Caco-2 (cell line): ENCODE measurements at regions not wholly inside any gene's neighbourhood (a gene's known extent, or its start where the extent isn't known, plus 50 kb on each side); places are given as distances from the start of the nearest gene placed in this dataset.

Experiments used
- BruUV-seq: library from RNA; stranded (reverse); fragments of 400-500 nt; replicated peaks from 2 replicates; lab custom pipeline; 2021; lab: Mats Ljungman, UMichigan
- CTCF ChIA-PET: fragments of 300-600 bp; sonication (Branson Sonifier 250); formaldehyde crosslinking; loops from one replicate; lab custom pipeline; 2022; ENCODE audit warnings: antibody characterized with exemption; lab: Charles Lee
- POLR2A ChIA-PET: fragments of 300-600 bp; sonication (Branson Sonifier 250); formaldehyde crosslinking; loops from one replicate; lab custom pipeline; 2022; ENCODE audit warnings: antibody characterized with exemption; lab: Charles Lee
- DNase-seq, 2 experiments: peaks; one replicate each; pipeline versions ENCODE4 v3.0.0 to v3.0.0-alpha.2; 2020 to 2022
- H3K27me3 ChIP-seq: replicated peaks from 2 replicates; pipeline ENCODE4 v1.6.0; 2011; ENCODE audit warnings: low read length; ENCODE audit not compliant: control insufficient read depth, insufficient read depth
- H3K36me3 ChIP-seq: 2 replicates; pipeline ENCODE4 v1.5.1; 2011; ENCODE audit warnings: low read length; ENCODE audit not compliant: control insufficient read depth, insufficient read depth
- H3K4me1 ChIP-seq: fragments of 250-450 bp; sonication (Bioruptor Pico); 2 replicates; pipeline ENCODE4 v1.5.1; 2020; ENCODE audit warnings: mild to moderate bottlenecking
- H3K4me3 ChIP-seq: 2 replicates; pipeline ENCODE4 v1.5.1; 2011; ENCODE audit warnings: low read depth, mild to moderate bottlenecking, control low read depth, low read length
- H3K9me3 ChIP-seq: fragments of 250-450 bp; sonication (Bioruptor Pico); 2 replicates; pipeline ENCODE4 v1.5.1; 2020; ENCODE audit warnings: mild to moderate bottlenecking, moderate library complexity
- H3K27ac Mint-ChIP-seq: one replicate; pipeline ENCODE4 v1.8.0; 2022; ENCODE audit warnings: mixed read lengths; ENCODE audit not compliant: unreplicated experiment
- H3K27me3 Mint-ChIP-seq: one replicate; pipeline ENCODE4 v1.8.0; 2022; ENCODE audit warnings: mixed read lengths; ENCODE audit not compliant: insufficient read depth, unreplicated experiment
- H3K36me3 Mint-ChIP-seq: one replicate; pipeline ENCODE4 v1.8.0; 2022; ENCODE audit warnings: mild to moderate bottlenecking, mixed read lengths; ENCODE audit not compliant: insufficient read depth, unreplicated experiment
- H3K4me1 Mint-ChIP-seq: one replicate; pipeline ENCODE4 v1.8.0; 2022; ENCODE audit warnings: low read depth, mixed read lengths; ENCODE audit not compliant: unreplicated experiment
- H3K4me3 Mint-ChIP-seq: one replicate; pipeline ENCODE4 v1.8.0; 2022; ENCODE audit warnings: mild to moderate bottlenecking, moderate library complexity, mixed read lengths; ENCODE audit not compliant: unreplicated experiment
- H3K9me3 Mint-ChIP-seq: one replicate; pipeline ENCODE4 v1.8.0; 2022; ENCODE audit warnings: mixed read lengths; ENCODE audit not compliant: unreplicated experiment
- intact Hi-C: fragments of 100-400 bp; cut with micrococcal nuclease; formaldehyde crosslinking; loops from one replicate; pipeline ENCODE4 v1.10.0; 2022; ENCODE audit not compliant: unreplicated experiment
- TF ChIP-seq, protein P1 (sequence below), 2 experiments: fragments of 200-600 bp in 1 of 2; IDR thresholded peaks; 1 replicate in 1 of 2; 2 replicates in 1 of 2; pipeline versions ENCODE4 v1.5.1 to v1.8.0; 2011 to 2022; ENCODE audit warnings: antibody characterized with exemption in 1 of 2, control low read depth in 1 of 2, inconsistent platforms in 1 of 2, low read depth in 1 of 2, low read length in 1 of 2, mild to moderate bottlenecking in 1 of 2, moderate library complexity in 1 of 2; ENCODE audit not compliant: insufficient read depth in 1 of 2, severe bottlenecking in 1 of 2, unreplicated experiment in 1 of 2

DNA sequence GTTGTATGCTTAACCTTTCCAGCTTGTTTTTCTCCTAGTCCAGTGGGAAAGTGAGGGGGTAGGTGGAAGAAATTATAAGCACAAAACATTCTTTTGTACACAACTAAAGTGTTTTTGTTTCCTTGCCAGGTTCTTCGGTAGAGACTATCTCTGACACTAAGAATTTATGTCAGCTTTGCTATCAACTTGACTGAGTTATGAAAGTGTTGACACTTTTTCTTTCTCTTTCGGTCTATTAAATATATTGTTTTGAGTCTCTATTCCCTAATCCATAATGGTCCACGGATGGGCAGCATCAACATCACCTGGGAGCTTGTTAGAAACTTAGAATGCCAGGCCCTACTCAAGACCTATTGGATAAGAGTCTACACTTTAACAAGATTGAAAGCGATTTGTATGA is 195.0 kb upstream of the ATP10B start:
- Histone ChIP-seq H3K4me1 (no peaks in the 10 kb centered on the region; the same call in 1 of the 2 replicates), H3K9me3 (no peaks in the 10 kb centered on the region), H3K4me3 (no peak overlapping the region), H3K36me3 (no peaks in the 10 kb centered on the region), H3K27me3 (no peaks in the 10 kb centered on the region)
- ChIA-PET CTCF (no interaction called here), POLR2A (no interaction called here)
- no peaks in the 10 kb centered on the region for H3K9me3 Mint-ChIP-seq
- no peak overlapping the region for H3K27ac Mint-ChIP-seq
- H3K27me3 Mint-ChIP-seq = peaks cover 2% of the 10 kb centered on the region
- H3K4me3 Mint-ChIP-seq = no peak overlapping the region
- TF ChIP-seq, protein P1, sequence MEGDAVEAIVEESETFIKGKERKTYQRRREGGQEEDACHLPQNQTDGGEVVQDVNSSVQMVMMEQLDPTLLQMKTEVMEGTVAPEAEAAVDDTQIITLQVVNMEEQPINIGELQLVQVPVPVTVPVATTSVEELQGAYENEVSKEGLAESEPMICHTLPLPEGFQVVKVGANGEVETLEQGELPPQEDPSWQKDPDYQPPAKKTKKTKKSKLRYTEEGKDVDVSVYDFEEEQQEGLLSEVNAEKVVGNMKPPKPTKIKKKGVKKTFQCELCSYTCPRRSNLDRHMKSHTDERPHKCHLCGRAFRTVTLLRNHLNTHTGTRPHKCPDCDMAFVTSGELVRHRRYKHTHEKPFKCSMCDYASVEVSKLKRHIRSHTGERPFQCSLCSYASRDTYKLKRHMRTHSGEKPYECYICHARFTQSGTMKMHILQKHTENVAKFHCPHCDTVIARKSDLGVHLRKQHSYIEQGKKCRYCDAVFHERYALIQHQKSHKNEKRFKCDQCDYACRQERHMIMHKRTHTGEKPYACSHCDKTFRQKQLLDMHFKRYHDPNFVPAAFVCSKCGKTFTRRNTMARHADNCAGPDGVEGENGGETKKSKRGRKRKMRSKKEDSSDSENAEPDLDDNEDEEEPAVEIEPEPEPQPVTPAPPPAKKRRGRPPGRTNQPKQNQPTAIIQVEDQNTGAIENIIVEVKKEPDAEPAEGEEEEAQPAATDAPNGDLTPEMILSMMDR (IDR thresholded peaks at IDR 0.05; ENCODE audit: insufficient read depth in 1 of 2, low read depth in 1 of 2, low read length in 1 of 2, severe bottlenecking in 1 of 2, unreplicated experiment in 1 of 2) = no peak
- BruUV-seq = no TSS peak
- DNase-seq = no peak
- intact Hi-C loops = no loop called here
- no peaks in the 10 kb centered on the region for H3K36me3 Mint-ChIP-seq
- no peaks in the 10 kb centered on the region for H3K4me1 Mint-ChIP-seq

DNA sequence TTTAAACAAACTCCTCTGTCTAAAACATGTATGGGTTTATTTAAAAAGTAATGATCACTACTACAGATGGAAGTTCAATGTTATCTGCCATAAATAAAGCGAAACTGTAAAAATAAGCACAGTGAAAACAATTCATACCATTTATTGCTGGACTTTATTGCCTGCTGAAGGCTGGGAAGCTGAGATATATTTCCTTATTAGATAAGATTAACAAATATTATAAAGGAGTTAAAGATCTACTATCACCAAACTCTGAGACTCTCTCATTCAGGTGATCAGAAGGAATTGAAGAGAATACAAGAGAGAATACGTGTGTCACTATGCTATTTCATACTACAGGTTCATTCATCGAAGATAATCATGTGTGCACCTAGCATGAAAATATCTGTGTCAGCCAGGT is 190.9 kb upstream of the ATP10B start:
- H3K27me3 ChIP-seq = no peaks in the 10 kb centered on the region
- no peaks in the 10 kb centered on the region for H3K9me3 ChIP-seq
- CTCF ChIA-PET = no interaction called here
- no peaks in the 10 kb centered on the region for H3K9me3 Mint-ChIP-seq
- H3K4me1 ChIP-seq = no peaks in the 10 kb centered on the region
- H3K4me1 Mint-ChIP-seq = no peaks in the 10 kb centered on the region
- no peaks in the 10 kb centered on the region for H3K36me3 ChIP-seq
- peaks cover 2% of the 10 kb centered on the region for H3K27me3 Mint-ChIP-seq
- intact Hi-C loops = no loop called here
- TF ChIP-seq, protein P1 (IDR thresholded peaks at IDR 0.05; ENCODE audit: insufficient read depth in 1 of 2, low read depth in 1 of 2, low read length in 1 of 2, severe bottlenecking in 1 of 2, unreplicated experiment in 1 of 2) = no peak
- H3K27ac Mint-ChIP-seq = no peak overlapping the region
- no peaks in the 10 kb centered on the region for H3K36me3 Mint-ChIP-seq
- POLR2A ChIA-PET = no interaction called here
- no peak for DNase-seq
- H3K4me3 Mint-ChIP-seq = no peak overlapping the region
- no peak overlapping the region for H3K4me3 ChIP-seq
- BruUV-seq = no TSS peak

DNA sequence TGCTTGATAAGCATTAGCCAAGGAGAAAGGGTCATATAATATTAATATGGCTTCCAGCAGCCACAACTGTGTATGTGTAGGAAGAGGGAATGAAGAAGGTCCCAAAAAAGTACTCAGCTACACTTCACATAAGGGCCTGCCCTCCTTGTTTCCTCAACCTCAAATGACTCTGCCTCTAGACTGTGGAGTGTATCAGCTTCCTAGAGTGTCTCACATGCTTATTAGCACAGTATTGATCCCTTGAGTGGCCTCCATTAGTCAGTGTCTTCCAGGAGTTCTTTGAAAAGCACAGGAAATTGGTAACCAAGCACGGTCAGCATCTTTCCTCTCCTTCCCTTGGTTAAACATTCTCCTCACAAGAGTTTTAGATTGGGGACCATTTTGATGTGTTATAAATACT is 190.4 kb upstream of the ATP10B start:
- POLR2A ChIA-PET = no interaction called here
- Mint-ChIP-seq H3K27me3 (peaks cover 2% of the 10 kb centered on the region), H3K36me3 (no peaks in the 10 kb centered on the region), H3K4me1 (no peaks in the 10 kb centered on the region), H3K4me3 (no peak overlapping the region), H3K9me3 (no peaks in the 10 kb centered on the region), H3K27ac (no peak overlapping the region)
- no peak for DNase-seq
- no TSS peak for BruUV-seq
- Histone ChIP-seq H3K27me3 (no peaks in the 10 kb centered on the region), H3K36me3 (no peaks in the 10 kb centered on the region), H3K9me3 (no peaks in the 10 kb centered on the region), H3K4me3 (no peak overlapping the region), H3K4me1 (no peaks in the 10 kb centered on the region)
- TF ChIP-seq, protein P1 (IDR thresholded peaks at IDR 0.05; ENCODE audit: insufficient read depth in 1 of 2, low read depth in 1 of 2, low read length in 1 of 2, severe bottlenecking in 1 of 2, unreplicated experiment in 1 of 2) = no peak
- CTCF ChIA-PET = no interaction called here
- intact Hi-C loops = no loop called here
